GM18508 (cell line): ENCODE measurements at regions not wholly inside any gene's neighbourhood (a gene's known extent, or its start where the extent isn't known, plus 50 kb on each side); places are given as distances from the start of the nearest gene placed in this dataset.
"Not testable (repeated sequence)": the region's sequence is repeated elsewhere in the genome, so short reads cannot be mapped to it uniquely, and the experiment has no call there.

Experiments
- ATAC-seq: cut with Tn5 transposase; IDR thresholded peaks from one replicate; pipeline ENCODE4 v1.9.1; 2021; ENCODE audit warnings: moderate number of reproducible peaks; ENCODE audit not compliant: insufficient read depth, unreplicated experiment

GRCh38 chr1:30519201-30519763 is 204.1 kb downstream of the MATN1 start:
- ATAC-seq: no peak

- no peak for ATAC-seq
Measured at GRCh38 chr1:30518696-30519095, 204.7 kb downstream of the MATN1 start.

- ATAC-seq: no peak
Measured at GRCh38 chr1:30518186-30518585, 205.2 kb downstream of the MATN1 start.

- not testable (repeated sequence) for ATAC-seq
Measured at GRCh38 chr1:30517666-30518065, 205.7 kb downstream of the MATN1 start.

GRCh38 chr1:30517241-30517640 is 206.1 kb downstream of the MATN1 start:
- not testable (repeated sequence) for ATAC-seq

GRCh38 chr1:30516485-30516858 is 206.9 kb downstream of the MATN1 start:
- ATAC-seq: no peak

- no peak for ATAC-seq
Measured at GRCh38 chr1:30515755-30516484, 207.5 kb downstream of the MATN1 start.

GRCh38 chr1:30514945-30515344 is 208.4 kb downstream of the MATN1 start:
- ATAC-seq: no peak

GRCh38 chr1:30514137-30514654 is 209.2 kb downstream of the MATN1 start:
- ATAC-seq: no peak

- no peak for ATAC-seq
Measured at GRCh38 chr1:30513396-30514136, 209.8 kb downstream of the MATN1 start.

- ATAC-seq: no peak
Measured at GRCh38 chr1:30512914-30513265, 210.5 kb downstream of the MATN1 start.

GRCh38 chr1:30511991-30512913 is 211.1 kb downstream of the MATN1 start:
- no peak for ATAC-seq

- no peak for ATAC-seq
Measured at GRCh38 chr1:30511563-30511962, 211.8 kb downstream of the MATN1 start.

- ATAC-seq: no peak
Measured at GRCh38 chr1:30511106-30511505, 212.3 kb downstream of the MATN1 start.

- no peak for ATAC-seq
Measured at GRCh38 chr1:30509670-30510069, 213.7 kb downstream of the MATN1 start.

- no peak for ATAC-seq
Measured at GRCh38 chr1:30508611-30509010, 214.8 kb downstream of the MATN1 start.

- ATAC-seq: no peak
Measured at GRCh38 chr1:30508175-30508448, 215.3 kb downstream of the MATN1 start.

GRCh38 chr1:30507401-30508174 is 215.8 kb downstream of the MATN1 start:
- ATAC-seq: no peak

- no peak for ATAC-seq
Measured at GRCh38 chr1:30507016-30507312, 216.4 kb downstream of the MATN1 start.
